Vagina (tissue), 2 donors: ENCODE measurements at regions not wholly inside any gene's neighbourhood (a gene's known extent, or its start where the extent isn't known, plus 50 kb on each side); places are given as distances from the start of the nearest gene placed in this dataset.

Experiments
- DNase-seq, 2 donors: peaks; one replicate each; pipeline ENCODE4 v3.0.0-alpha.2; 2017; ENCODE audit errors: extremely low spot score in 2 of 2
- H3K27ac ChIP-seq: fragments of 200-600 bp; sonication (generic); one replicate; pipeline ENCODE4 v1.5.1; 2019
- H3K27me3 ChIP-seq: fragments of 200-600 bp; sonication (generic); one replicate; pipeline ENCODE4 v1.5.1; 2019
- H3K36me3 ChIP-seq, 2 donors: fragments of 200-600 bp; sonication (generic); one replicate each; pipeline ENCODE4 v1.5.1; 2017 to 2019
- H3K4me1 ChIP-seq: fragments of 200-600 bp; sonication (generic); one replicate; pipeline ENCODE4 v1.5.1; 2019
- H3K4me3 ChIP-seq, 2 donors: fragments of 200-600 bp; sonication (generic); 1 replicate in 1 of 2; 2 replicates in 1 of 2; pipeline ENCODE4 v1.5.1; 2016 to 2019
- H3K9me3 ChIP-seq: fragments of 200-600 bp; sonication (generic); one replicate; pipeline ENCODE4 v1.5.1; 2019
- CTCF ChIP-seq, 3 experiments: fragments of 450-650 bp in 2 of 3; fragments of 200-600 bp in 1 of 3; sonication (generic) in 1 of 3; IDR thresholded peaks; one replicate each; pipeline ENCODE4 v1.5.1; 2017 to 2019; ENCODE audit warnings: antibody characterized with exemption in 3 of 3, mild to moderate bottlenecking in 2 of 3, moderate library complexity in 2 of 3
- POLR2A ChIP-seq, 2 donors: fragments of 450-650 bp; IDR thresholded peaks; one replicate each; pipeline ENCODE4 v1.6.1; 2017; ENCODE audit warnings: antibody characterized with exemption in 2 of 2, mild to moderate bottlenecking in 2 of 2, moderate library complexity in 2 of 2
- POLR2AphosphoS5 ChIP-seq, 2 donors: sonication (generic); formaldehyde crosslinking; IDR thresholded peaks; one replicate each; pipeline ENCODE4 v1.9.0; 2017; ENCODE audit warnings: antibody characterized with exemption in 2 of 2, mild to moderate bottlenecking in 2 of 2, low read depth in 1 of 2; ENCODE audit not compliant: insufficient read depth in 1 of 2
- intact Hi-C: fragments of 100-400 bp; cut with DNase I; formaldehyde crosslinking; loops from one replicate; pipeline ENCODE4 v1.15.1; 2023

- TF ChIP-seq CTCF (IDR thresholded peaks at IDR 0.05) = no peak
- no peak for TF ChIP-seq POLR2A (IDR thresholded peaks at IDR 0.05)
- no peak for TF ChIP-seq POLR2AphosphoS5 (IDR thresholded peaks at IDR 0.05; ENCODE audit: insufficient read depth in 1 of 2, low read depth in 1 of 2)
- H3K27me3 ChIP-seq = no peaks in the 10 kb centered on the region
- no peak overlapping the region for H3K4me3 ChIP-seq
- no peak overlapping the region for H3K27ac ChIP-seq
- DNase-seq = no peak
- intact Hi-C loops = no loop called here
- H3K9me3 ChIP-seq = no peaks in the 10 kb centered on the region
- H3K4me1 ChIP-seq = no peaks in the 10 kb centered on the region
- no peaks in the 10 kb centered on the region for H3K36me3 ChIP-seq
Measured at GRCh38 chr2:6747433-6747832, 118.3 kb downstream of the CMPK2 start.

- intact Hi-C loops = no loop called here
- no peak overlapping the region for H3K27ac ChIP-seq
- no peak overlapping the region for H3K4me3 ChIP-seq
- no peaks in the 10 kb centered on the region for H3K27me3 ChIP-seq
- TF ChIP-seq POLR2AphosphoS5 (IDR thresholded peaks at IDR 0.05; ENCODE audit: insufficient read depth in 1 of 2, low read depth in 1 of 2) (no peak), POLR2A (IDR thresholded peaks at IDR 0.05) (no peak), CTCF (IDR thresholded peaks at IDR 0.05) (no peak)
- H3K36me3 ChIP-seq = no peaks in the 10 kb centered on the region
- no peak for DNase-seq
- H3K9me3 ChIP-seq = no peaks in the 10 kb centered on the region
- H3K4me1 ChIP-seq = no peaks in the 10 kb centered on the region
Measured at GRCh38 chr2:6748406-6749067, 117.2 kb downstream of the CMPK2 start.

GRCh38 chr2:6749962-6750361 is 115.7 kb downstream of the CMPK2 start:
- no peak for TF ChIP-seq POLR2AphosphoS5 (IDR thresholded peaks at IDR 0.05; ENCODE audit: insufficient read depth in 1 of 2, low read depth in 1 of 2)
- no peak for TF ChIP-seq CTCF (IDR thresholded peaks at IDR 0.05)
- no peak for TF ChIP-seq POLR2A (IDR thresholded peaks at IDR 0.05)
- no peaks in the 10 kb centered on the region for H3K36me3 ChIP-seq
- H3K4me1 ChIP-seq = no peaks in the 10 kb centered on the region
- intact Hi-C loops = no loop called here
- no peak overlapping the region for H3K4me3 ChIP-seq
- H3K27ac ChIP-seq = no peak overlapping the region
- DNase-seq = no peak
- H3K27me3 ChIP-seq = no peaks in the 10 kb centered on the region
- no peaks in the 10 kb centered on the region for H3K9me3 ChIP-seq

GRCh38 chr2:6750411-6751158 is 115.1 kb downstream of the CMPK2 start:
- H3K27ac ChIP-seq = no peak overlapping the region
- no peaks in the 10 kb centered on the region for H3K9me3 ChIP-seq
- no peaks in the 10 kb centered on the region for H3K4me1 ChIP-seq
- no peaks in the 10 kb centered on the region for H3K36me3 ChIP-seq
- H3K4me3 ChIP-seq = no peak overlapping the region
- no peaks in the 10 kb centered on the region for H3K27me3 ChIP-seq
- intact Hi-C loops = no loop called here
- no peak for TF ChIP-seq POLR2AphosphoS5 (IDR thresholded peaks at IDR 0.05; ENCODE audit: insufficient read depth in 1 of 2, low read depth in 1 of 2)
- no peak for TF ChIP-seq CTCF (IDR thresholded peaks at IDR 0.05)
- no peak for TF ChIP-seq POLR2A (IDR thresholded peaks at IDR 0.05)
- no peak for DNase-seq

GRCh38 chr2:6754419-6754818 is 111.3 kb downstream of the CMPK2 start:
- no peak overlapping the region for H3K4me3 ChIP-seq
- TF ChIP-seq POLR2AphosphoS5 (IDR thresholded peaks at IDR 0.05; ENCODE audit: insufficient read depth in 1 of 2, low read depth in 1 of 2) (no peak), CTCF (IDR thresholded peaks at IDR 0.05) (no peak), POLR2A (IDR thresholded peaks at IDR 0.05) (no peak)
- intact Hi-C loops = no loop called here

More at GRCh38 chr2:6754419-6754818, 111.3 kb downstream of the CMPK2 start:
- no peak for DNase-seq
- Histone ChIP-seq H3K4me1 (no peaks in the 10 kb centered on the region), H3K27me3 (no peaks in the 10 kb centered on the region), H3K36me3 (no peaks in the 10 kb centered on the region), H3K27ac (no peak overlapping the region), H3K9me3 (no peaks in the 10 kb centered on the region)
